G401.6 (cell line): ENCODE measurements at regions not wholly inside any gene's neighbourhood (a gene's known extent, or its start where the extent isn't known, plus 50 kb on each side); places are given as distances from the start of the nearest gene placed in this dataset.

Experiments
- FAIRE-seq: peaks from 2 replicates; lab custom pipeline; 2012; peaks lifted over from hg19 to GRCh38; lab: Jason Lieb, UNC

DNA sequence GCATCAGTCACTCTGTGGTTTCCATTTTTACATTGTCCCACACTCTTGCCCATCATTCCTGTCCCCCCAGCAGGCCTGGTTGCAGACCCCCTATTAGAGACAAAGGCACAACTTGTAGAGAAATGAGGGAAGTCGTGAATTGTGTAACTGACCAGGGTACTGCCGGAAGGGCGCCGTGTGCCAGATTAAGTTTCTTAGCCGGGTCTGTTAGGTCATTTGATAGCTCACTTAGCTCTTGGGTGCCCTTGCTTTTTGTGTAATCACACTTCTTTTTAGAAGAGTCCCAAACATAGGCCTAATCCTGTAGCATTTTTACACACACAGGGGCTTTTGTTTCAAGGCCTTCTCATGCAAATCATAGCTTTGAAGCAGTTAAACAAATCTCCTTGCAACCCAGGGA lies 87.2 kb downstream of the CTAGE1 start:
- no peak for FAIRE-seq

DNA sequence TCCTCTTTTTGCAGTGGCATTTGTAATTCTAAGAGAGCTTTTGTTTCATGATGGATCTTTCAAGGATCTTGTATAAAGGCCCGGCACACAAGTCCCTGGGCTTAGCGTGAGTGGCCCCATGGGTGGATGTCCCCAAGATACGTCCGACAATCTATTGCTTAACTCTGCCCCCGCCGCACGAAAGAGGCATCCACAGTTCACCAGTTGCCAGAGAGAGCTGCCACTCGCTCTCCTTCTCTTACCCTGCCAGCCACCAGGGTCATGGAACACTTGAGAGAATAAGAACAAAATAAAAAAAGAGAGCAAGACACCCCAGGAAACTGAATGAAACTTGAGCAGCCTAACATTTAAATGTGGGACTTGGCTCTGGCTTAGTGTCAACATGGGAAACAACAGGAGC lies 92.3 kb downstream of the CTAGE1 start:
- FAIRE-seq, result no peak

DNA sequence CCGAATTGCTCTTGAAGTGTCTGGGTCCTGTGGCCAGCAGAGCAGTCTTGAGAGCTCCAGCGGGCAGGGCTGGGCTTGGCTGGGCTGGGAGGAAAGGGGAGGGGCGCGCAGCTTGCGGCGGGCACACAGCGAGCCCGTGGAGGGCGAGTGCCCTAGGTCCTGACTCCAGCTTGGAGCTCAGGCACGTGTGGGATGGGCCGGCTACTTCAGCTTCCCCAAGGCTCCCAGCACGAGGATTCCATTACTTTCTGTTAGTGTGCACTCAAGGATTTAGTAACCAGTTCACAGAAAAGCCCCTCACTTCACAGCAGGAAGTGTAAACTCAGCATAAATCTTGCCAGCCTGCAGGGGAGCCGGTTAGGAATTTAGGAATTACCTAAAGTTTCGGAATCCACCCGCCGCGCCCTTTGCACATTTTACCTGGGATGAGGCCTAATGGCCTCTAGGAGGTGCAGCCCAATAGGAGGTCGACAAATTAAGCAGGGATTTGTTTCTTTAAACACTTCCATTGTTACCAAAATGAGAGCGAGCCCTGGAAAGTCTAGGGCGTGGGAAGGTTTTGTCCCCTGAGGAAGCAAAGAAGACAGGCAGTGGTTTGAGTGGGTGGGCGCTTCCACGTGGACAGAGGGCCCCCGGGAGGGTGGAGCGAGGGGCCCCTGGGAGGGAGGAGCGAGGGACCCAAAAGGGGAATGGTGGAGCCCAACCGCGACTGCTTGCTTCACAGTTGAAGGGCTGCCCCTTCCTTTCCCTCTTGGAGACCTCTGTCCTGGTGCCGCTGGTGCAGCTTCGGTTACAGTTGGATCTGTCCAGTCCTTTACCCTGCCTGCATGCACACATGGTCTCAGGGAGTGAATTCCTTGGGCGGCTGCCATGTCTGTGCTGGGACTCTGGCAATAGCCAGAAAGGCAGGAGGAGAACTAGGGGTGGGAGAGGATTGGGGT lies 93.3 kb downstream of the CTAGE1 start:
- no peak for FAIRE-seq

DNA sequence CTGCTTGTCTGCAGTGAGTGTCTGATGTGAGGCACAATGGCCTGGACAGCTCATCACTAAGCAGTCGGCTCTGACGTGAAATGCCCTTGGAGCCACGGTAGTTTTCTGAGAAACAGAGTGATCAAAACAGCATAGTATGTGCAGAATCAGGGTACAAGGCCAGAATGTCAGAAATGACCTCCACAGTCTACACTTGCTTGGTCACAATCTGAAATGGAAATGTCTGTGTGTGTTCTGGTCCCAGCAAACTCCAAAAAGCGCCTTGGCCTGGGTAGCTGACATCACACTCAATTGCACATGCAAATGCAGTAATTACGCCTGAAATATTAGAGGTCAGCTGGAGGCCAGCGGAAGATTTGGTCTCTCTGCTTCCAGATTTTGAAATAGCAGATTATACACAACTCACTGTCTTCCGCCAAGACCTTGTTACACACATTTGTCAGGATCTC lies 95.4 kb downstream of the CTAGE1 start:
- no peak for FAIRE-seq

DNA sequence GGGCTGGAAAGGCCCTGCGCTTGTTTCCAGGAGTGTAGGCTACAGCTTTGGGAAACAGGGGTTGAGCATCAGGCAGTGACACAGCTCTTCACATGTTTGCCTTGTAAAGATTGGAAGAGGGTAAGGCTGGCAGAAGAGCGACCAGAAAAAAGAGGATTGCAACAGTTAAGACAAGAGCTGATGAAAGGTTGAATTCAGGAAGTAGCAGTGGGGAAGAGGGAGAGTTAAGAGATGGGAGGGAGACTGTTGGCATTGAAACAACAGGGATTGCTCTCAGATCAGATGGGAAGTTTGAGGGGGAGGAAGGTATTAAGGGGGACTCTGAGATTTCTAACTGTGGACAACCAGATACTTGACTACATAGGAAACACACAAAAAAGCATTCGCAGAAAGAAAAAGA lies 96.9 kb downstream of the CTAGE1 start:
- no peak for FAIRE-seq

DNA sequence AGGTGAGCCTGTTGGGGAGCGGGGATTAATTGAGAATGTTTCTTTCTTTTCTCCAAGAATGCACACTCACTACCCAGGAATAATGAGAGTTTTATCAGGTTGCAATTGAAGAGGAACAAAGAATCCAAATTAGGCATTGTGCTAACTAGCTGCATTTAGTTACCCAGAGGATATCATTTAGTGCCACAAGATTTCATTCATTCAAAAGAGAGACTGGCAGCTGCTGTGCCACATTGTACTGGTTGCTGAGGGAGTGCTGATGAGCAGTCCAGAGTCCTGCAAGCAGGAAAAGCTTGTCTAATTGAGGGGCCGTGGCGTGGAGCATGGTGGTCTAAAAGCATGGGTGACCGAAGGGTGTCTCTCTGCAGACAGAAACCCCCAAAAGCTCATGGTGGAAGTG lies 97.6 kb downstream of the CTAGE1 start:
- FAIRE-seq, result no peak

DNA sequence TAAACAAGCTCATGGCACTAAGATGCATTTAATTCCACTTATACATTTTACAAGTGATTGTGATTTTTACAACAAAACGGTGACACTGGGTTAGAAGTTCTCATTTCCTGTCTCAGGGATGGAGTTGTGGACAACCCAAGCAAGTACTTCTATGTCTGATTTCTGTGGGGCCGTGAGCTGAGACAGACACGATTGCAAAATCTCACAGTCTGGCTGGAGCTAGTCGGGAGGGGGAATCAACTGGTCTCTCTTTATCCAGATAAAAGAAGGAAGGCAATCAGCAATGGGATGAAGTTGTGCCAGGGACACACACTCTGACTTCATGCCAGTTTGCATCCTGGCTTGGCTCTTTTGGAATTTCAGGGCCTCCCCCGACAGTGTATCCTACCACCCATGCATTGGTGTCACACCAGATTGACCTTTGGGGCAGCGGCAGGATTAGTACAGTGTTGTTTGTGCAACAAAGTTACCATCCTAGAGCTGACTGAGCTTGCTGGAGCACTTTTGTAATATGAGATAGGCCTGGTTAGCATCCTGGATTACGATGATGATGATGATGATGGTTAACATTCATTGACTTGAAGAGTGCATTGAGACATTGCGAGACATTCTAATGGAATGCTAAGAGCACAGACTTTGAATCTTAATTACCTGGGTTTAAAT lies 98.8 kb downstream of the CTAGE1 start:
- FAIRE-seq, result no peak

DNA sequence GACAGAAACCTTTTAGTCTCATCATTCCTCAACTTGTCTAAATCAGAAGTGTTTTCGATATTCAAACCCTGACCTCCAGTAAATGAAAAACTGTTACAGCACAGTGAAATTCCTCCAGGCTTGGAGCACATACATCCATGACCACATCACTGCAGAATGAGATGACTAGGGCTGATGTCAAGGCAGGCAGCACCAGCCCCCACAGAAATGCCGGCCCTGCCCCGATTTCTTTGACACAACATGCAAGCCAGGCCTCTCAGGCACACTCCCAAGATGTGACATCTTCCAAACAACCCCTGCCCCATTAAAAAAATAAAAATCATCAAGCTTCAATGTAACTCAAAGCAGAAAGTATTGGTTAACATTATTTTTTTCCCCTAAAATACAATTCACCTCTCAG lies 103.3 kb downstream of the CTAGE1 start:
- no peak for FAIRE-seq

DNA sequence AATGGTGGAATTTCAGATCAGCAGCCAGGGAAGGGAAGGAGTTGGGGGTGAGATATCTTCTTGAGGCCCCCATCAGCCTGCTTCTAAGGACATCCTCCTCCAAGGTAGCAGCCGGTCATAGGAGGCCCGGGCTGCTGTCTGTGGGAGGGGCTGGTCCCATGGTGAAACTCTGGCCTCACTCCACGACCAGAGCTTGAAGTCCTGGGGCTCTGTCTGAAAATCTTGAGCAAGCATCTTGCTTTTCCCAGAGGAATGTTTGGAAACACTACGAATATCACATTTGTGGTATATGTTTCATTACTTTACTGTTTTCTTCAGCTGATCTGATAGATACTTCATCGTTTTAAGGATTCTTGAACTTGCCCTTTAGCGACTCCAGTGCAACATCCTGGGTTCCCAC lies 103.7 kb downstream of the CTAGE1 start:
- no peak for FAIRE-seq

DNA sequence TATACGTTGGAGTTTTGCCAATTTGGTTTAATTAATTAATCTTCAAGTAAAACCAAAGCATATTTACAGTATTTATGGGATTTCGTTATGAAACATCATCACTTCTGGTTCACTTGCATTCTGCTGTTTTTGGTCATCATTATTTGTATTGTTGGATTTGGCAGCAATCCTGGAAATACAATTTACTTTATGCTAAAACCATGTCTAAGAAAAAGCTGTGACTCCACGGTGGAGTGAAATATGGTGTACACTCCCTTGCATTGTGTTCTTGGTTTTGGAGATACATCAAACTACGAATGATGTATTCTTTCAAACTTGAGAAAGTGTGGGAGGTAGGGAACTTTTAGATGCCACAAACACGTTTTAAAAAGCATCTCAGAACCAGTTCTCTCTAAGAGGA lies 106.4 kb downstream of the CTAGE1 start:
- FAIRE-seq, result no peak

DNA sequence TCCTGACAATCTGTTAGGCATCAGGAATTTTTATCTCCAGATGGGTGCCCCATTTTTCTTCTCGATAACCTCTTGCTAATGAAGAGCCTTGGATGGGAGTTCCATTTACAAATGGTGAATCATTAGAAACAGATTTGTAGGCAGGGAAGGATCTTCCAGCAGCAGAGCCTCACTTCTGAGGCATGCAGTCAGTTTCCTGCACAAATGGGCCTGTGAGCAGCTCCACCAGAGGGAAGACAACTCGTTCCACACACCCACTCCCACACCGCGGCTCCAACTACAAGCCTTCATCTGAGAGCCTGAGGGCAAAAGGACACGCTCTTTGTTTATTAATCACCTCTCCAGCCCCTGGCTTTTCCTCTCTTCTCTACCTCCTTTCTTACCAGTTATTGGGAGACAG lies 108.5 kb downstream of the CTAGE1 start:
- no peak for FAIRE-seq

DNA sequence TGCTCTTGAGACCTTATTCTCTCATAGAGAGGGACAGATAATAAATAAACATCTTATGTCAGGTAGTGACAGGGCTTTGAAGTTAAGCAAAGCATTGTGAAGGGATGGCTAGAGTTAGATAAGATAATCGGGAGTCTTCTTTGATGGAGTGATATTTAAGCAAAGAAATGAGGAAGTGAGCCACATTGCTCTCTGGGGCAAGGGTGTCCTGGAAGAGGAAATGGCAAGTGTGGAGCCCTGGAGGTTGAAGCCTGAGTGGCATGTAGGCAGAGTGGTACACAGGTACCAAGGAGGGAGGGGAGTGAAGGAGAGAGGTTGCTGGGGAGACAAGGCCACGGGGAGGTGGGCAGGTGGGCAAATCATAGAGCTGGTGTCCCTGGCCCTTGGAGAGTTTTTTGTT lies 110.2 kb downstream of the CTAGE1 start:
- FAIRE-seq, result no peak

DNA sequence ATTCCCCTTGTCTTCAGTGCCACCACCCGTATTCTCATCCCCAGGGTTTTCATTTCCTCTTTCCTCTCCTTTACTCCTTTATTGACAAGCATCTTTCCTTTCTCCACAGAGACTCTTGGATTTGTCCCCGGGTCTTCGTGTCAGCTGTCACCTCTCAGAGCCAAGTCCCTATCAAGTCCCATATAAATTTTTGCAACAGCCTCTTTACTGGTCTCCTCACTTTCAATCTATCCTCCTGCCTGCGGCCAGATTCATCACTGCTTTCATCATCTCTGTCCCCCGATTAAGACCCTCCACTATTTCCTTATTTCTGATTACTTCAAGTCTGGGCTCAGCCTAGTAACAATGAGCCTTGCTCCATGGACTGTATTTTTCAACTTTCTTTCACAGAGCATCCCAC lies 113.8 kb downstream of the CTAGE1 start:
- no peak for FAIRE-seq

DNA sequence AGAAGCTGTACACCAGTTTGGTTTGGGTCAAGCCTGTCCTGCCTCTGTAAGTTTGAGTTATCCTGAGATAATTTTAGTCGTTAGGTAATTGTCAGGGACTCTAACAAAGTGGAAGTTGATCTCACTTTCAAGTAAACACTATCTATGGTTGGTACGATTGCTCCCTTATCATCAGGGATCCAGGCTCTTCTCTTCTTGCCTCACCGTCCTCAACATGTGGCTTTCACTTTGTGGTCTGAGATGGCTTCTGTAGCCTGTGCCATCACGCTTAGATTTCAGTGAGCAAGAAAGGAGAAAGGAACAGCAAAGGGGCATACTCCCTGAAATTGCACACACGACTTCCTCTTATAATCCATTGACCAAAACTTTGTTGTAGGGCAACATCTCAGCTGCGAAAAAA lies 115.6 kb downstream of the CTAGE1 start:
- no peak for FAIRE-seq

DNA sequence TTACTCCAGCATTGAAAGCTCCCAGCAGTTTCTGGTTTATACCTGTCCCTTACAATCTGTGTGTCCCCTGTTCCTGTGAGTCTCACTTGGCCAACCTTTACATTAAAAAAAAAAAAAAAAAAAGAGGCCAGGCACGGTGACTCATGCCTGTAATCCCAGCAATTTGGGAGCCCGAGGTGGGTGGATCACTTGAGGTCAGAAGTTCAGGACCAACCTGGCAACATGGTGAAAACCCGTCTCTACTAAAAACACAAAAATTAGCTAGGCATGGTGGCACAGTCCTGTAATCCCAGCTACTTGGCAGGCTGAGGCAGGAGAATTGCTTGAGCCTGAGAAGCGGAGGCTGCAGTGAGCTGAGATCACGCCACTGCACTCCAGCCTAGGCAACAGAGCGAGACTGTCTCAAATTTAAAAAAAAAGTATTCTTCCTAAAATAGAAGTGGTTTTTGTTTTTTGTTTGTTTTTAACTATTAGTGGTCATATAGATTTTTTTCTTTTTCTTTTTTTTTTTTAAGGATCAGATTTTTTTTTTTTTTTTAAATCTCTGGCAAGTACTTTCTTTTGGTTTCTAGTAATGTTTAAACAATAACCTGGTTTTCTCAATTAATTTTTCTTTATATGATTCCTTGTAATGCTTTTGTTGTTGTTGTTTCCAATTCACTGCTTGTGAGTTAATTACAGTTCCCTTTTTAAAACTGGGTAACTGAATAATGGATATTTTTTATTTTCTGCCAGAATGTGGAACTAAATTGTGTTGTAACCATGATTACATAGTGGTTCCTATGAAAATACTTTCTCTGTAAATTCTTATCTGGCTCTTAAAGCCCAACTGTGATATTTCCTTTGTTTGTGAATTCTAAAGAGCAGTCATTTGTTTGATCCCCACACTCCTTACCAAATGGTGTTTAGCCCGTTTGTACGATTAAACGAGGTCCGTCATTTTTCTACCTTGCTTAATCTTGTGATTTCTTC lies 116.8 kb downstream of the CTAGE1 start:
- peak; percentile 25 for FAIRE-seq

DNA sequence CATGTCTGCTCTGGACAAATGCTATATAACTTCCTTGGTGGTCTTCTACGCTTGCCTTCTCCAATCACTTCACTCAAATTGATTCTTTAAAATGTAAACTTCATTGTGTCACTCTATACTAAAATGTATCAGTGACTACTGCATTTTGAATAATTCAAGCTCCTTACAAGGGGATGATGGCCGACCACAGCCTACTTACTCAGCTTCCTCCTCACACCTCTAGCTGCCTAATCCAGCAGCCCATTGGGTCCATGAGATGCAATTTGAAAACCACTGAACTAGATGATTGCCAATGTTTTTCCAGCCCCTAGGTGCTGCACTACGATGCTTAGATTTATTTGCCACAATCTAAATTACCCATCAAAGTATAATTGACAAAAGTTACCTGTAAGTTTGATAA lies 120.7 kb downstream of the CTAGE1 start:
- no peak for FAIRE-seq

DNA sequence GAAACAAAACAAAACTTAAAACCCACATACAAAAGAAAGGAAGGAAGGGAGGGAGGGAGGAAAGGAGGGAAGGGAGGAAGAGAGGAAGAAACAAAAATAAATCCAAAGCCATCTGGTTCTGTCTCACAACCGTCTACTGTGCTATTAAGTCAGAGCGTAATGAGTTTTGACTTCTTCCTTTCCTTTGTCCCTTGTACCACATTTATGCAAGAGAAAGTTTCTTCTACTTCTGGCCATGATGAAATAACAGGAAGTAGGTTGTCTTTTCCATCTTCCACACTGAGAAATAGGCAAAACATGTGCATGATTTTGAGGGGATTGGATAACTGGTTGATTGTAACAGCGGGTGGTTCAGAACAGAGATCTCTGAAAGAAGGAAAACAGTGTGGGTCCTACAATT lies 121.4 kb downstream of the CTAGE1 start:
- FAIRE-seq, result no peak

DNA sequence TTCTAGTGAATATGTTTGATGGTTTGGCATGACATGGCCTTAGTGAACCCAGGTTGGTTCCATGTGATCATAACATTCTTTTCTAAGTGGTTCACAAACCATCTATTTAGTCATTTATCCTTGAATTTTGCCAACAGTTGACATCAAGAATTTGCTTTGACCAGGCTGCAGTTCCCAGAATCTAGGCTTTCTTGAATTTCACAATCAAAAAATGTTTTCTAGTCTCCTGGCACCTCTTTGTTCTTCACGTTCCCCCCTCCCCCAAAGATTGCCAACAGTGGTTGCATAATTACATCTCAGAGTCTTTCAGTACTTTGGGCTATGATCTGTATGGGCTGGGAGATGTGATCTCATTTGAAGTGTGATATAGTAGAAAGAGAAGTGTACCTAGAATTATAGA lies 124.0 kb downstream of the GATA6 start:
- no peak for FAIRE-seq

DNA sequence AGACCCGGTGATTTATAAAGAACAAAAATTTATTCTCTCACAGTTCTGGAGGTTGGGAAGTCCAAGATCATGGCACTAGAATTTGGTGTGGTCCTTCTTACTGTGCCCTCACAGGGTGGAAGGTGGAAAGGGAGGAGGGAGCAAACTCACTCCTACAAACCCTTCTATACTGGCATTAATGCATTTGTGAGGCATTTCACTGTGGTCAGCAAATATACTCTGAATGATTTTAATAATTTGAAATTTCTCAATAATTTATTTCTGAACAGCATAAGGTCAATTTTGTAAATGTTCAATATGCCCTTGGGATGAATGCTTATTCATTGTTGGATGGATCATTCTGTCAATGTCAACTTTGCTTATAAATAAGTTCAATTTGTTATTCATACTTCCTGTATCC lies 120.6 kb downstream of the GATA6 start:
- no peak for FAIRE-seq

DNA sequence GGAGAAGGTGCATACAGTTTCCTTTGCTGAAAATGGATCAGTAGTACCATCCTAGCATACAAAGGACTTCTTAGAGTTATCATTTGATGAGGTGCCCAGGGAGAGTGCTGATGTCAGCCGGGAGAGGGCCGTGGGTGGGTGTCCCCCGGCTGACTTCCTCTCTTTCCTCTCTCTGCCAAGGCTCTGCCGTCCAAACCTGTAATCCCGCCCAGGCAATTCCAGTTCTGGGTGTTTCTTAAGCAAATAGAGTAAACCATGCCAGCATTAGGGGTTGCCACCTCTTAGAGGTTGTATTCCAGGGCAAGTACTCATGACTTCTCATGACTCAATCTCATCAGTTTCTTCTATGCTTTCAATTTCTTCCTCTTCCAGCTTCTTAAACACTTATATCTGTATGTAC lies 117.2 kb downstream of the GATA6 start:
- no peak for FAIRE-seq

DNA sequence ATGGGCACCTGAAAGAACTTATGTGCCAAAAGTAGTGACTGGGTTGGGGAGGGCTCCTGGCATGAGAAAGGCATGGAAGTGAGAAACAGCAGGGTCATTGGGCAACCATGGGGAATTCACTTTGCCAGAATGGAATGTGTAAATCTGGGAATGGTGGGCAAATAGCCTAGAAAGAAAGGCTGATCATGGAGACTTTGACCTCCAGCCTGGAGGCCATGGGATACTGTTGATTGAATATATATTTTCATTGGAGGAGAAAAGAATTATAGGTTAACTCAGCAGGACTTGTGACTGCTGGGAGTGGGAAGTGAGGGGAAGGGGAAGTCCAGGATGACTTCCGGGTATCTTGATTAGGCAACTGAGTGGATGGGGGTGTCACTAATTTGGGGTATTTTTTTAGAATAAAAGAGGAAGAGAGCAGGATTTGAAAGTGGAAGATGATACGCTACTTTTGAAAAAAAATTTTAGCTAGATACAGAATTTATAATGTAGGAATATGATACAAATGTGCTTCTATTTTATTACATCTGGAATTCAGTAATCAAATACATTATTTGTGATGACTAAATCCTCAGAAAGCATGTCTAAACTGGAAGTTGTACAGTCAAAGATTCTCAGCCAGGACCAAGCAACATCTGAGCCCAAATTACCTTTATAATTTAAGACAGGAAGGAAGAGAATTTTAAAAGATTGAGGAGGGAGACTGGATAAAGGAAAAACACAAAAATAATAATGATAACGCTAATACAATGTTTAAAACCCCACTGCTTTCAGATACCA lies 116.2 kb downstream of the GATA6 start:
- FAIRE-seq, result no peak
